Hepatocyte (in vitro differentiated cells): ENCODE measurements at regions not wholly inside any gene's neighbourhood (a gene's known extent, or its start where the extent isn't known, plus 50 kb on each side); places are given as distances from the start of the nearest gene placed in this dataset.

Experiments used
- EZH2 ChIP-seq: fragments of 200-600 bp; sonication (generic); IDR thresholded peaks from 2 replicates; pipeline ENCODE4 v1.6.1; 2016; ENCODE audit warnings: antibody characterized with exemption, mild to moderate bottlenecking, borderline replicate concordance
- TF ChIP-seq, protein P1 (sequence below): fragments of 200-600 bp; sonication (generic); IDR thresholded peaks from 2 replicates; pipeline ENCODE4 v1.5.1; 2016; ENCODE audit warnings: antibody characterized with exemption, mild to moderate bottlenecking; ENCODE audit not compliant: poor library complexity

- TF ChIP-seq, protein P1, sequence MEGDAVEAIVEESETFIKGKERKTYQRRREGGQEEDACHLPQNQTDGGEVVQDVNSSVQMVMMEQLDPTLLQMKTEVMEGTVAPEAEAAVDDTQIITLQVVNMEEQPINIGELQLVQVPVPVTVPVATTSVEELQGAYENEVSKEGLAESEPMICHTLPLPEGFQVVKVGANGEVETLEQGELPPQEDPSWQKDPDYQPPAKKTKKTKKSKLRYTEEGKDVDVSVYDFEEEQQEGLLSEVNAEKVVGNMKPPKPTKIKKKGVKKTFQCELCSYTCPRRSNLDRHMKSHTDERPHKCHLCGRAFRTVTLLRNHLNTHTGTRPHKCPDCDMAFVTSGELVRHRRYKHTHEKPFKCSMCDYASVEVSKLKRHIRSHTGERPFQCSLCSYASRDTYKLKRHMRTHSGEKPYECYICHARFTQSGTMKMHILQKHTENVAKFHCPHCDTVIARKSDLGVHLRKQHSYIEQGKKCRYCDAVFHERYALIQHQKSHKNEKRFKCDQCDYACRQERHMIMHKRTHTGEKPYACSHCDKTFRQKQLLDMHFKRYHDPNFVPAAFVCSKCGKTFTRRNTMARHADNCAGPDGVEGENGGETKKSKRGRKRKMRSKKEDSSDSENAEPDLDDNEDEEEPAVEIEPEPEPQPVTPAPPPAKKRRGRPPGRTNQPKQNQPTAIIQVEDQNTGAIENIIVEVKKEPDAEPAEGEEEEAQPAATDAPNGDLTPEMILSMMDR: no peak
- TF ChIP-seq EZH2: no peak
Measured at GRCh38 chr5:96302174-96302738, 130.8 kb downstream of the PCSK1 start.
